HG02852 (cell line): ENCODE measurements at regions not wholly inside any gene's neighbourhood (a gene's known extent, or its start where the extent isn't known, plus 50 kb on each side); places are given as distances from the start of the nearest gene placed in this dataset.

ENCODE experiments used
- ATAC-seq: cut with Tn5 transposase; IDR thresholded peaks from one replicate; pipeline ENCODE4 v1.9.1; 2021; ENCODE audit warnings: mild to moderate bottlenecking, moderate library complexity; ENCODE audit not compliant: unreplicated experiment

DNA sequence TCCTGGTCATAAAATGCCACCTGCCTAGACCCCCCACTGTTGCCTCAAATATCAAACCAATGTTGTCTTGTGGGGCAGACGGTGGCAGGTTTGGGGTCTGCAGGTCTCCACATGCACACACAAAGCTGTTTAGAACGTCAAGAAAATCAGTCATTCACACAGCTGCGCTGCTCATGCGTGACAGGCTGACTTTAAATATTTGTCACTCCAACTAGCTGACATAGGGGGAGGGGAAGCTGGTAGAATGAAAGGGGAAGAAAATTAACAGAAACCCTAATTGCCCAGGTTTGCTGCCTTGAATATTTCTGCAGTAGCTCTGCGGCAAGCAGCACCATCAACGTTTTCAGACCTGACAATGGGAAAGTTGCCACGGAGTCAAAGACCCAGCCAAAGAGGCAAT lies 201.8 kb downstream of the ABHD5 start:
- peak; percentile 53 for ATAC-seq

DNA sequence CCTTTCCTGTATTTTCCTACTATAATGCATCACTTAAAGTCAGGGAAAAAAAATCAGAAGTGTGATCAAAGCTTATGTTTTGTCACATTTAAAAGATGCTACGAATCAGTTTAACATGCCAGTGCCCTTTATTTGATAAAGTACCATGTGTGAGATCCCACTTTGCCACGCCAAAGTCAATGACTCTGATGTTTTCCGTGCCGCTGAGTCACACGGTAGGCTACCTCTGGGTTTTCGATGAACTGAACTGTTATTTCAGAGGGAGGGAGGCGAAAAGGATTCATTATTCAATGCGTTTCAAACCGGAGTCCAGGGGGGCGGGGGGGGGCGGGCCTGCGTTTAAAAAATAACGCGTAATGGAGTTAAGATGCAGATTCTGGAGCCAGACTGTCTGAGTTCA lies 203.0 kb downstream of the ABHD5 start:
- ATAC-seq: no peak

DNA sequence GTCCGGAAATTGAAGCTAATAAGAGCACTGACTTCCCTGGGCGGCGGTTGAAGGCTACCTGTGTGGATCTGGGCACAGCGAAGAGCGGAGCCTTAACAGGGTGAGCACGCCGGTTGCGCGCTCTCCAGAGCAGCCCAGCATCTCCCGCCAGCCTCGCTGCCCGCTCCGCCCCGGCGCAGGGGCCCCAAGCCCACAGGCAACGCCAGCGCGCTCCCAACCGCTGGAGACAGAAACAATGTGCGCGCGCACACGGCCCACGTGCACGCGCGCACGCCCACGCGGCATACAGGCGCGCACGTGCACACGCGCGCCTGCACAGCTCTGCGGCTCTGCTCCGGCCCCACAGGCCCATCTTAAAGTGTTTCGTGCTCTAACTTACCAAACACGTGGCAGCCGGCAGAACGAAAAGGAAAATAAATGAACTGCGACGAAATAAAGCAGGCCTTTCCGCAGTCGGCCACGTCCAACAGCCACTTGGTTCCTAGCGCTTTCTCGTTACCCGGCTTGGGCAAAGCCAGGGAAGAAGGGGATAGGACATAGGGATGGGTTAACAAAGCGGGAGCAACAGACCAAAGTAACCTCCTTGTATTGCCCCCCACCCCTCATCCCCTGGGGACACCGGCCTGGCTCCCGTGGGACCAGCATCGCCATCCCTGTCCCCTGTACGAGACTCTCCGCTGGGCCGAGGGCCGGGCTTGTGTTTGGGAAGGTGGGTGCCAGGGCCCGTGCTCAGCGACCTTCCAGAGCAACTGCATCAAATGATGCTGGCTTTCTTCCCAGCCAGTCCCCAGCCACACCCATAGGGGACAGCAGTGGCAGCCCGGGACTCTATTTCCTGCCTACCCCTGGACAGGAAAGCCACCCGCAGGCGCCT lies 203.7 kb downstream of the ABHD5 start:
- ATAC-seq: no peak

DNA sequence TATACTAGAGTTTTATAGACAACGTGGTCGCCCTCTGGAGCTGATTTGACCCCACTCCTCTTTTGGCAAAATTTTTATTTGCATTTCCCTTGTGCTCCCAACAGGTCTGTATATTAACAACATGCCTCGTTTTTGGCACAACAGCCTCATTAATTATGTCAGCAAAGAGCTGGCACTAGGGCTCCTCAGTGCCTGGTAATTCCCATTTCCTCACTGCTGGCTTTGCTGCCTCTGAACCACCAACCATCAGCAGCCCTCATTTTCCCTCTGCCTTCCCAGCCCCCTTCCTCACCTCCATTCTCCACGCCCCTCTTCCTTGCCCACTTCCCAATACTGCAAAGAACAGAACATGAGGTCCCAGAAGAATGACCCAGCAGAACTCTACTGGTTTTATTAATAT lies 204.8 kb downstream of the ABHD5 start:
- no peak for ATAC-seq

DNA sequence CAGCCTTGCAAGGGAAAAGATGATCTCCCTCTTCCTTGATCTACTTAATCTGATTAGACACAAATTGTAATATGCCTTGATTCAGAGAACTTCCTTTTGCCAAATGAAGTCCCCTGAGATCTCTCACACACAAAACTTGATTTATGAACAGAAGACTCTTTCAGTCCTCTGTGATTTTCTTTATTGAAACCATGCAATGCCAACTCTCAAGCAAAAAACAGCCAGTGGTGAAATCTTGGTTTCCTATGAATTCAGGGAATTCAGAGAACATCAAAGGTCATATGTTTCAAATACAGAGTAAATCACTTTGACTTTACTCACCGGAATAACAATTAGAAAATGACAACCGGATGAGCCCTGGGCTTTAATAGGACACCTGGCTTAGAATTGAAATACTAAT lies 211.7 kb downstream of the ABHD5 start:
- no peak for ATAC-seq

DNA sequence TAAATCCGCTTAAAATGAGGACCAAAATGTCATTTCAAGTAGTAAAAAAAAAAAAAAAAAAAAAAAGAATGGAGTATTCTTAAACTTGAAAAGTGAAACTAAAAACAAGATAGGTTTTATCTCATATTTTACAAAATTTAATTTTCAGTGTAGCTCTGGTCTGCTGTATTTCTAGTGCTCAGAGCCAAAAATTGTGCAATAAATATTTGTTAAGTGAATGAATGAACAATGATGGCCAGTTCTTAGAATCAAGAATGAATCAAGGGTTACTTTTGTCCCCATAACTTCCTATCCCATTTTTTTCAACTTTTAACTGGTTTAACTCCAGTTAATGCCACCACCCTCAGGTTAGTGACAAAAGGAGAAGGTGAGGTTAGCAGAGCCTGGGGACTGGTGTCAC lies 214.4 kb downstream of the ABHD5 start:
- ATAC-seq: no peak

DNA sequence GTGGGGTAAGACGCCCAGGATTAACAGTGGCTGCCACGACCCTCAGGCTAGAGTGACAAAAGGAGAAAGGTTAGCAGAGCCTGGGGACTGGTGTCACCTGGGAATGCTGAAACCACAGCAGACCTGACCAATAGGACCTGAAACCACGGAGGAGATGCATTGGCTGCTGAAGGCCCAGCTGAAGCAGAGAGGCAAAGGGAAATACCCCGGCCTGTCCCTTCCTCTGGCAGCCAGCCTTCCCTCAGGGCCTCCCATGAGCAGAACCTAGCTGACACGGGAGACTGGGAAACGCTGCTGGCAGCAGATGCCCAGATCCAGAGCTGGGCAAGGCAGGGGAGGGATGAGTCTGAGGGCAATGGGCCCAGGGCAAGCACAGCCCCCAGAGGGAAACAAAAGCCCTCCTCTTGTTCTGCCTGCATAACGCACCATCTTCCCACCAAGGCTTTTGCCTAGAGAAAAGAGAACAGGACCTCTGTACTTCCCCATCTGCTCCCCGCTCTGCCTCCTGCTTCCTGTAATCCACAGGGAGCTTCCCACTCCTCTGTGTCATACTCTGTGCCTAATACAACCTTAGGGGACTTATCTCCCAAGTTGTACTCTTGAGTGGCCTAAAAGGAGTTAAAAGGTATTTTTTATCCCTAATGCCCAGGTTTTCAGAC lies 216.2 kb downstream of the ABHD5 start:
- peak; percentile 55 for ATAC-seq

DNA sequence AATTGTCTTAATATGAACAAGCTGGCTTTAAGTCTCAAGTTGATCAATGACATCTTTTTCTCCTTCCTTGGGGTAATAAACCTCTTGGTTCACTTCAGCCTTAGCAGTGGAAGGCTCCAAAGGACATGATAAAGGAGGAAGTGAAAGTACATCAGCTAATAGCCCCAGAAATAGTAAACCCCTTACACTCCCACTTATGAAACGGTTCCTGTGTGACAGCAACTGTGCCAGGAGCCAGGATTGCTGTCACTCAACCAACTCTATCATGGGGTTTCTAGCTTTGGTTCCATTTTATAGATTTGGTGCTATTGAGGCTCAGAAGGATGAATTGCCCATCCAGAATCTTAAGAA lies 216.7 kb downstream of the ABHD5 start:
- peak; percentile 89 for ATAC-seq

DNA sequence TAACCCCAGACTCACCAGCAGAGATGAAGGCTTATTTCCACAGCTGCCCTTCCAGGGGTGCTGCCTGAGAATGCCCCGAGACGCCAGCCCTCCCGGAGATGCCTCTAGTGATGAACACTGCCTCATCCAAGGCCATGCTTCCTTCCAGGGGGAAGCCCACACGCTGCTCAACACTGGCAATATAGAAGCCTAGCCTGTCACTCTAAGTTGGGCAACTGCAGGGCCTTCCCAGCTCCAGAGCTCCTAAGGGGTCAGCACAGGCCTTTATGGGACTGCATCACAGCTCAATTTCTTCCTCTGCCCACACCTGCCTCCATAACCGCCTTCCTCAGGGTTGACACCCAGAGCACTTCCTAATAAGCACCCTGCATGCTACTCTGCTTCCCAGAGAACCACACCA lies 217.7 kb downstream of the ABHD5 start:
- no peak for ATAC-seq

DNA sequence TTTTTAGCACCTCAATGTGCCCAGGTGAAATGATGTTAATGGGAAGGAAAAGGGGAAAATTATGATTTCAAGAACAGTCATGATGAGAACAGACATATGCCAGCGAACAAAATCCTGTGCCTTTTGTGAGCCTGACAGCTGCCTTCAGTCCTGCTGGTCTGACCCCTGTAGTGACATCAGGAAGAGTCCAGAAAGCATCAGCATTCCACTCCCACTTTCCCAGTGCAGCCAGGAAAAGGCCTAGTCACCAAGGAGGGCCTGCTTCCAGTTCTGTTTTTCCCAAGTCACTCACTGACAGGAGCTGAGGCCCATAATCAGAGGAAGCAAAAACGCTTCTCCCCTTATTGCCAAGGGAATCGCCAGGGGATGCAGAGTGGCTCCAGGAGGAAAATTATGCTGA lies 218.4 kb downstream of the ABHD5 start:
- ATAC-seq: no peak

DNA sequence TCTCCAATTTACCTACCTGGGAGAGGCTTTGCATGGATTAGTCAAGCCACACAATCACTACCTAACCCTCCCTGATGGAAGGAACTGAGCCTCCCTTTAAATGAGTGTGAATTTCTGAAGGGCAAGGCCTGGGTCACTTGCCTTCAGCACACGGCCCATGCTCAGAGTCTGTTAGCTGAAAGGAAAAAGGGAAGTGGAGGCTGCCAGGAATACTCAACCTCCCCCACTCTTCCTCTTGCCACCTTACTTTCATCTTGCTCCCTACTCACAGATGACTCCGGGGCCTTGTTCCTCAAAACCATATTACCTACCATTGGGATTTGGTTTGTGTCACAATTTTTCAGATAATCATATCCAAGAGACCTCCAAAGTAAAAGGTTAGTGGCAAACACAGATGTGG lies 220.0 kb downstream of the ABHD5 start:
- ATAC-seq: no peak

DNA sequence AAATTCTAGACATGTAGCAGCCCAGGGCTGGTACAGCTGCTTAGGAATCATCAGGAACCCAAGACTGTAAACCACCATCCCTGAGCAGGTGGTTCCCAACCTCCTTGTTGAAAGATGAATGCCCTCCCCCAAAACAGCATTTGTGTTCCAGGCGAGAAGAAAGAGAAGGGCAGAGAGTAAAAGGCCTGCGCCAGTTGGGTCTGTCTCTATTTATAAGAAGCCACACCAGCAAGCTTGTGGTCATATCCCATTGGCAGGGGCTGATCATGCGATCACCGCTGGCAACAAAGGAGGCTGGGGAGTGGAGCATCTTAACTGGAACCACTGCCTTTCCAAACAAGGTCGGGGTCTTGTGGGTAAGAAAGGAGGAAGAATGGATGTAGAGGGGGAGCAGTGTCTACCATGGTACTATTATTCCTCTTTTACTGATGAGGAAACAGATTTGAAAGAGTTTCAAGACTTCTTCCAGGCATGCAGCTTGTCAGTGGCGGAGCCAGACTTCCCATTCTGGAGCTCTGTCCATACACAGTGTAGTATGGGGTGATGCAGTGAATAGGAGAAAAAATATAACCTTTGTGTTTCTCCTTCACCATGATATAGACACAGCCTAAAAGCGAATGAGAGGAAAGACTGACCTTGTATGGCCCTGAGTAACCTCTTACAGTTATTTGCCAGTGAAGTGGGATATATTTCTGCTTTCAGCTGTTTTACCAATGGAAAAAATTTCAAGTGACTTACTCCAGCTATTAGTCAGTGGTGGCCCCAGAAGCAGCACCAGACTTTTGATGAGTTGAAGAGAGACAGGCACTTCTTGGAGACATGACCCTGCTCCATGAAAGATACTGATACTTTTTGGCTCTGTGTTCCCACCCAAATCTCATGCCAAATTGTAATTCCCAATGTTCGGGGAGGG lies 222.6 kb downstream of the ABHD5 start:
- ATAC-seq: no peak

DNA sequence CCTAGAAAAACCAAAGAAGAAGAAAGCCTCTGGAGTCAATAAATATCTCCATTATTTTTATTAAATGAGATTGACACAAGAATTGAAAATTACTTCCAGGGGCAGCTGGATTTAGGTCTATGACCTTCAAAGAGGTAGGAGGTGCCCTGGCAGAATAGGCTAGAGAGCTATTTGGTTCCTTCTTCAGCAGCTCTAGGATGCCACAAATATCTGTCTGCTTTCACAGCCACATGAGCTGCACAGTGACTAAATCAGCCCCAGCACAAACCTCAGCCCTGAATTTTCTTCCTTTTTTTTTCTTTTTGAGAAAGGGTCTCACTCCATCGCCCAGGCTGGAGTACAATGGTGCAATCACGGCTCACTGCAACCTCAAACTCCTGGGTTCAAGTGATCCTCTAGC lies 223.5 kb downstream of the ABHD5 start:
- no peak for ATAC-seq

DNA sequence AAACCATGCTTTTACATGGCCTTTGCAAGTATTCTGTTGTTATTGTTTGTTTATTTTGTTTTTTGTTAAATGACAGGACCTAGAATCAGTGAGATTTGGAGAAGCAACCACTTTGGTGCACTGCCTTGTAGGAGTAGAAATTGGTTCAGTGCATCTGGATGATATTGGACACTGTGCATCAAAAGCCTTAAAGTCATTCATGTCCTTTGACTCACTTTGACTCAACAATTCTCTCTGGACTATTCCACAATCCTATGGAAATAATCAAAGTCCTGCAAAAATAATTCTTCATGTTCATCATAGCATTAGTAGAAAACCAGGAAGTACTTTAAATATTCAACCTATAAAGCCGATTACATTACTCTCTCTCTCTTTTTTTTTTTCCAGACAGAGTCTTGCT lies 224.8 kb downstream of the ABHD5 start:
- ATAC-seq: no peak

DNA sequence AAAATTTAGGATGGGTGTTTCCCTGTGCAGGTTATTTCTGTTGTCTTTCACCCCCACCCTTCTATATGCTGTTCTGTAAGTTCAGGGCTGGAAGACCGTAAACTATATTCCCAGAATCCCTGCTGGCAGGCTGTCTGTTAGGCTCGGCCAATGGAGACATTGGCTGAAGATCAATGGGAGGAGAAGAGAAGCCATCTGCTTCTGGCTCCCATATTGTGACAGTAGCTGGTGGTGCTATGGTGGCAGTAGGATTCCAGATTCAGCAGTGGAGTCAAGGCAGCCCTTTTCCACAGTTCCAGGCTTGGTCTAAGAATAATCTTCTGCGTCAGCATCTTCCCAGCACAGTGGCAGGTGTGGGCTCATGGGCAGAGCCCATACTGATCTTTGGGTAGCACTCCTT lies 226.6 kb downstream of the ABHD5 start:
- no peak for ATAC-seq

DNA sequence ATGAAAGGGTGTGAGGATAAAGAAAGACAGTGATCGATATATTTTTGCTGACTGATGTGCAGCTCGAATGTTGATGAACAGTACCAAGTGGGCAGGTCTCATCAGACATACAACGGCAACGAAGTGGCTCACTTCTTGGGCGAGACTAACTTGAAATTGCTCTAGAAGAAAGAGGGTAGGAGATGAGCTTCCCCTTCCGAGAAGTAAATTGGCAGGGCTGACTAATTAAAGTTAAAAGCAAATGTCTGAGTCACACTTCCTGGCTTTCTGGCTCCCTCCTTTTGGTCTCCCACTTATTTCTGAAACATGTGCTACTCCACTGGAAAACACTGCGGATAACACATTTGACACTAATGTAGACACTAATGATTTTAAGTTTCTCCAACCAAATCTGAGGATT lies 228.3 kb downstream of the ABHD5 start:
- ATAC-seq: no peak

DNA sequence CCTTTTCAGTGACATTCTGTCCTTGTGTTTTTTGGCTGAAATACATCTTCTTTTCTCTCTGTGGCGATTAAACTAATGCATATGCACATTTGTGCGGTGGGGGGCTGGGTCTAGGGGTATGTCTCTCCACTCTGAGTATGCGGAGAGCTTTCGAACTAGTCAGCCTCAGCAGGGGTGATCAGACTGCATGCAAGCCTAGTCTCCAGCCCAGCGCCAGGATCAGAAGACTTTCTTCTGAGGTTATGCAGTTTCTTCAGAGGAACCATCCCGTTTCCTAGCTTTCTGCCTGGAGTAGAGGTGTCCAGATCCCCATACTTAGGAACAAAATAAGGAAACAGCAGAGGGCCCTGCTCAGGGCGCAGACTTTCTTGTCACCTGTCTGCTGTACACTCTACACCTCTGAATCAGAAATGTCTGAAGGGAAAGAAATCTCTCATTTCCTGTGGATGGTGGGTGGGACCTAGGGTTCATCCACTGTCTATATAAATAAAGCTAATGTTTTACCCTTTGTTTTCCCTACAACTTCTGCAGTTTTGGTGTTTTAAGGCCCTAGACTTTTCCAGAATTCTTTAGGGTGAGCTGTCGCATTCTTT lies 230.4 kb downstream of the ABHD5 start:
- ATAC-seq: no peak

DNA sequence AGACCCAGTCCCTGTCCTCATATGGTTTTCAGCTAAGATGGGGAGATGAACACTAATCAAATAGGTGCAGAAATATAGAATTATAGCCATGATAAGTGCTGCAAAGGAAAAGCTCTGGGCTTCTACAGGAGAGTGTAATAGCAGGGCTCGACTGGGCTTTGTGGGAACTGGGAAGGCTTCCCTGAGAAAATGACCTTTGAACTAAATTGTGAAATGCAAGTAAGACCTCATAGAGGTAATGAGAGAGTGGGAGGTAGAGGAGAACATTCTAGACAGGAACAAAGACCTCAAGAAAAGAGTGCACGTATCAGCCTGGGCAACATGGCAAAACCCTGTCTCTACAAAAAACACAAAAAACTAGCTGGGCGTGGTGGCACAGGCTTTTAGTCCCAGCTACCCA lies 231.6 kb downstream of the ABHD5 start:
- no peak for ATAC-seq

DNA sequence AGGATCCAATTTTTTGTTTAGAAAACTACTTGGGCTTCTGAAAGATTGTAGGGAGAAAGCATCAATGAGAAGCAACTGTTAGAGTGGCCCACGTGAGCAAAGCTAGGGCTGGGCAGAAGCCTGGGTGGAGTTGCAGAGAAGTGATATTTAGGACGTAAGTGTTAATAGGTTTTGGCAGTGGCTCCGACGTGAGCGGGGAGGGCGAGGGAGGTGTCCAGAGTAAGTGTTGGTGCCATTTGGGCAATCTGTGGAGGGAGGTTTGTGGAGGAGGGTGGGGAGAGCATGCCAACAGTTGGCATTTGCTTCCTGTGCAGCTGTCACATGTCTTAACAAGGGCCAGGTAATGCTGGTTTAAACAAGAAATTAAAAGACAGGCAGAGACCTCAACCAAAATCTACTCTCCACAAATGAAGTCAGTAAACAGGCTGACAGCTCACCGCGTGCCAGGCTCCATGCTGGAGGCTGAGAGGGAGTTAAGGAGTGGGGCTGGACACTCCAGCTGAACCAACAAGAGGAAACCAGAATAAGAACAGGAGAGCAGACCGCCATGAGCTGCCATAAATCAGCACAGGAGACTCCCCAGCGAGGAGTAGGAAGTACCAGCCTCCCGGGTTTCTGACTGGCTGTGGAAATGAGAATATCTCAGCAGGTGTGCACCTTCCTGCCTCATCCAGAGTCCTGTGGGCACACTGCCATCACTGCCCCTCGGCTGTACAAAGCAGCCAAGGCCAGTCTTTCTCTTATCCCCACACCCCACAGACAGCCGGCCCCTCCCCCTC lies 232.6 kb downstream of the ABHD5 start:
- ATAC-seq: no peak

DNA sequence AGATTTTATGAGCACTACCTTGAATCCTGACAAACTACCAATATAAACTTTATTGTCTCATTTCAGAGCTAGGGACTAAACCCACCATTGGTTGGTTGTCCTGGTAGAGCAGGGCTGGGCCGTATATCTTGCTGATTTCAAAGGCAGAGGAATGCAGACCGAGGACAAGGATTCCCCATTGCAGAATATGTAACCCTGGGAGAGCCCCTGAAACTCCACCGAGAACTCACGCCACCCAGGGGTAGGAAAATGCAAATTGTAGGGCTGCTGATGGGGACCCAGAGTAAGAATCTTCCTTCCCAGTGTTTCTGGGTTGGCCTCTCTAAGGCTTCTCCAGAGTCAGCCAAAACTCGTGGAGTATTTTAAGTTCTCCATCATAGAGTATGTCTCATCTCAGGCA lies 235.3 kb downstream of the ABHD5 start:
- ATAC-seq: no peak
